ENCODE measurements at regions not wholly inside any gene's neighbourhood (a gene's known extent, or its start where the extent isn't known, plus 50 kb on each side); places are given as distances from the start of the nearest gene placed in this dataset.

- no peak overlapping the region for H3K27ac Mint-ChIP-seq (ENCODE audit: unreplicated experiment)
- no peaks in the 10 kb centered on the region for H3K36me3 Mint-ChIP-seq (ENCODE audit: unreplicated experiment)
- no peaks in the 10 kb centered on the region for H3K27me3 Mint-ChIP-seq (ENCODE audit: unreplicated experiment)
- no peak overlapping the region for H3K4me3 Mint-ChIP-seq (ENCODE audit: unreplicated experiment)
- TF ChIP-seq, protein P1, sequence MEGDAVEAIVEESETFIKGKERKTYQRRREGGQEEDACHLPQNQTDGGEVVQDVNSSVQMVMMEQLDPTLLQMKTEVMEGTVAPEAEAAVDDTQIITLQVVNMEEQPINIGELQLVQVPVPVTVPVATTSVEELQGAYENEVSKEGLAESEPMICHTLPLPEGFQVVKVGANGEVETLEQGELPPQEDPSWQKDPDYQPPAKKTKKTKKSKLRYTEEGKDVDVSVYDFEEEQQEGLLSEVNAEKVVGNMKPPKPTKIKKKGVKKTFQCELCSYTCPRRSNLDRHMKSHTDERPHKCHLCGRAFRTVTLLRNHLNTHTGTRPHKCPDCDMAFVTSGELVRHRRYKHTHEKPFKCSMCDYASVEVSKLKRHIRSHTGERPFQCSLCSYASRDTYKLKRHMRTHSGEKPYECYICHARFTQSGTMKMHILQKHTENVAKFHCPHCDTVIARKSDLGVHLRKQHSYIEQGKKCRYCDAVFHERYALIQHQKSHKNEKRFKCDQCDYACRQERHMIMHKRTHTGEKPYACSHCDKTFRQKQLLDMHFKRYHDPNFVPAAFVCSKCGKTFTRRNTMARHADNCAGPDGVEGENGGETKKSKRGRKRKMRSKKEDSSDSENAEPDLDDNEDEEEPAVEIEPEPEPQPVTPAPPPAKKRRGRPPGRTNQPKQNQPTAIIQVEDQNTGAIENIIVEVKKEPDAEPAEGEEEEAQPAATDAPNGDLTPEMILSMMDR (IDR thresholded peaks at IDR 0.05), result no peak
- no peaks in the 10 kb centered on the region for H3K9me3 Mint-ChIP-seq (ENCODE audit: unreplicated experiment)
- H3K4me1 Mint-ChIP-seq (ENCODE audit: unreplicated experiment), result no peaks in the 10 kb centered on the region
- DNase-seq (ENCODE audit: extremely low spot score, unreplicated experiment), result no peak
These were observed 267.5 kb downstream of the NKX6-1 start for GRCh38 chr4:84231539-84232055.

DNA sequence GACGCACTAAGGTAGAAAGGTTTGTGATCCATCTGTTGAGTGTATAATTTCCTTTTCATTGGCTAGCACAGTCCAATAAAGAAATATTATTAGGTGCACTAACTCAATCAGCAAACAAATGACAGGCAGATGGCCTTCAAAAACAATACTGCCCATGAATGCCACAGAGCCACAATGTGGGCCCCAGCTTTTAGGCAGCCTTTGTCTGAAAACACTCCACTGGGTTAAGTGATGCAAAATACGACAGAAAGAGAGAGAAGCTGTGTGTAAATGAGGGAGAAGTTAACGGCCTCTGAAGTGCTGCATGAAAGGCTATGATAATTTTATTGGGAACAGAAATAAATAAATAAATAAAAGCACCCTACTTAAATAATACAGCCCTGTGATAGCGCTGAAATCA lies 274.6 kb downstream of the NKX6-1 start:
- Mint-ChIP-seq H3K27me3 (ENCODE audit: unreplicated experiment) (no peaks in the 10 kb centered on the region), H3K36me3 (ENCODE audit: unreplicated experiment) (no peaks in the 10 kb centered on the region), H3K27ac (ENCODE audit: unreplicated experiment) (no peak overlapping the region), H3K9me3 (ENCODE audit: unreplicated experiment) (no peaks in the 10 kb centered on the region), H3K4me1 (ENCODE audit: unreplicated experiment) (no peaks in the 10 kb centered on the region), H3K4me3 (ENCODE audit: unreplicated experiment) (no peak overlapping the region)
- DNase-seq (ENCODE audit: extremely low spot score, unreplicated experiment), result no peak
- TF ChIP-seq, protein P1 (IDR thresholded peaks at IDR 0.05), result no peak

DNA sequence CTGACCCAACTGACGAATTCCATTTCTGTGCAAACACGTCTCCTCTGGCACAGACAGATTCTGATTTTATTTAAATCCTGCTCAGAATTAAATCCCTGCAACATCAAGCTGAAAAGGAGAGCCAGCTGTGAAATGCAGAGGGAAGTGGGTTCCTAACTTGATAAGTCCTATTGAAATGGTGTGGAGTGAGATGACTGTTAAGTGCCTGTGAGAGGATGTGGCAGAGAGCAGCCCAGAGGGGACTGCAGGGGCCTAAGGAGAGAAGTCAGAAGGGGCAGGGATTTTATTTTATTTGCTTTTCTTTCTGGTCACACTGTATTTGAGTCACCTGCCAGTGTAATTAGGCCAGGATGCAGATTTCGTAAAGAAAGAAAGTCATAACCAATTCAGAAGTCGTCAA lies 277.4 kb downstream of the NKX6-1 start:
- DNase-seq (ENCODE audit: extremely low spot score, unreplicated experiment), result no peak
- Mint-ChIP-seq H3K9me3 (ENCODE audit: unreplicated experiment) (no peaks in the 10 kb centered on the region), H3K27me3 (ENCODE audit: unreplicated experiment) (peaks cover 5% of the 10 kb centered on the region), H3K36me3 (ENCODE audit: unreplicated experiment) (no peaks in the 10 kb centered on the region), H3K27ac (ENCODE audit: unreplicated experiment) (no peak overlapping the region), H3K4me1 (ENCODE audit: unreplicated experiment) (no peaks in the 10 kb centered on the region), H3K4me3 (ENCODE audit: unreplicated experiment) (no peak overlapping the region)
- TF ChIP-seq, protein P1 (IDR thresholded peaks at IDR 0.05), result no peak

GRCh38 chr4:84220990-84221389 lies 278.1 kb downstream of the NKX6-1 start:
- Mint-ChIP-seq H3K9me3 (ENCODE audit: unreplicated experiment) (no peaks in the 10 kb centered on the region), H3K36me3 (ENCODE audit: unreplicated experiment) (no peaks in the 10 kb centered on the region), H3K4me3 (ENCODE audit: unreplicated experiment) (no peak overlapping the region)

DNA sequence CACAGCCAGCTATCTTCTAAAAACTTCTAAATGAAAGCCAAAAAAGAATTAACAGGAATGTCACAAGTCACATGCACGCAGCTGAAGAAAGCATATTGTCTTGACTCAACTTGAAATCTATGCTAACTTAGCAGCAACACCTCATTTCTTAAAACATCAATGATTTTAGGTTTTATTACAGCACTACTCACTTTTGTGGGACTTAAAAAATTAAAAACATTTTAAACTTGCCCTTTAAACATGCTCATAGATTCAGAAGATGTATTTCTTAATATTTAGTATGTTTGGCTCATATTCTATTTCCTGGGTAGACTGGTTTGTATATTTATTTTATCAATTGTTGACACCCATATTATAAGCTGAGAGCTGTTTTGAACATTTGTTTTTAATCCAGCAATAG lies 279.4 kb downstream of the NKX6-1 start:
- H3K27ac Mint-ChIP-seq (ENCODE audit: unreplicated experiment), result no peak overlapping the region
- TF ChIP-seq, protein P1 (IDR thresholded peaks at IDR 0.05), result no peak
- peaks cover 5% of the 10 kb centered on the region for H3K27me3 Mint-ChIP-seq (ENCODE audit: unreplicated experiment)
- no peak for DNase-seq (ENCODE audit: extremely low spot score, unreplicated experiment)
- H3K4me1 Mint-ChIP-seq (ENCODE audit: unreplicated experiment), result no peaks in the 10 kb centered on the region
- H3K36me3 Mint-ChIP-seq (ENCODE audit: unreplicated experiment), result no peaks in the 10 kb centered on the region
- no peak overlapping the region for H3K4me3 Mint-ChIP-seq (ENCODE audit: unreplicated experiment)
- no peaks in the 10 kb centered on the region for H3K9me3 Mint-ChIP-seq (ENCODE audit: unreplicated experiment)

More at GRCh38 chr4:84220990-84221389, 278.1 kb downstream of the NKX6-1 start:
- DNase-seq (ENCODE audit: extremely low spot score, unreplicated experiment), result no peak
- H3K27ac Mint-ChIP-seq (ENCODE audit: unreplicated experiment), result no peak overlapping the region
- H3K4me1 Mint-ChIP-seq (ENCODE audit: unreplicated experiment), result no peaks in the 10 kb centered on the region
- peaks cover 5% of the 10 kb centered on the region for H3K27me3 Mint-ChIP-seq (ENCODE audit: unreplicated experiment)
- TF ChIP-seq, protein P1 (IDR thresholded peaks at IDR 0.05), result no peak
